RWPE2 (cell line): ENCODE measurements at regions not wholly inside any gene's neighbourhood (a gene's known extent, or its start where the extent isn't known, plus 50 kb on each side); places are given as distances from the start of the nearest gene placed in this dataset.
"Not testable (repeated sequence)": the region's sequence is repeated elsewhere in the genome, so short reads cannot be mapped to it uniquely, and the experiment has no call there.

Experiments
- ATAC-seq: fragments of 200-7000 bp; cut with Tn5 transposase; 3 replicates; pipeline ENCODE4 v1.9.1; 2021; ENCODE audit warnings: low read depth
- DNase-seq: peaks from one replicate; pipeline ENCODE4 v3.0.0-alpha.2; 2020; ENCODE audit warnings: low spot score
- H3K27ac ChIP-seq: fragments of 450-650 bp; 2 replicates; pipeline ENCODE4 v1.5.1; 2017; ENCODE audit warnings: mild to moderate bottlenecking; ENCODE audit not compliant: poor library complexity, severe bottlenecking
- H3K27me3 ChIP-seq: fragments of 250-450 bp; sonication (Bioruptor Pico); 2 replicates; pipeline ENCODE4 v1.5.1; 2021; ENCODE audit warnings: mild to moderate bottlenecking, moderate library complexity; ENCODE audit not compliant: insufficient read depth, poor library complexity, severe bottlenecking
- H3K36me3 ChIP-seq: fragments of 250-450 bp; sonication (Bioruptor Pico); 2 replicates; pipeline ENCODE4 v1.5.1; 2020; ENCODE audit warnings: low read depth, mild to moderate bottlenecking, moderate library complexity
- H3K4me1 ChIP-seq: fragments of 250-450 bp; sonication (Bioruptor Pico); 2 replicates; pipeline ENCODE4 v1.5.1; 2021; ENCODE audit warnings: mild to moderate bottlenecking, moderate library complexity; ENCODE audit not compliant: insufficient read depth, poor library complexity, severe bottlenecking
- H3K4me3 ChIP-seq: fragments of 250-450 bp; sonication (Bioruptor Pico); 2 replicates; pipeline ENCODE4 v1.5.1; 2021; ENCODE audit warnings: mild to moderate bottlenecking, moderate library complexity; ENCODE audit not compliant: severe bottlenecking
- H3K9me3 ChIP-seq: fragments of 250-450 bp; sonication (Bioruptor Pico); 2 replicates; pipeline ENCODE4 v1.5.1; 2021; ENCODE audit warnings: mild to moderate bottlenecking, moderate library complexity; ENCODE audit not compliant: severe bottlenecking
- TF ChIP-seq, protein P1 (sequence below): fragments of 450-650 bp; IDR thresholded peaks from one replicate; pipeline ENCODE4 v1.5.1; 2017; ENCODE audit warnings: mild to moderate bottlenecking, moderate library complexity; ENCODE audit not compliant: poor library complexity, severe bottlenecking

DNA sequence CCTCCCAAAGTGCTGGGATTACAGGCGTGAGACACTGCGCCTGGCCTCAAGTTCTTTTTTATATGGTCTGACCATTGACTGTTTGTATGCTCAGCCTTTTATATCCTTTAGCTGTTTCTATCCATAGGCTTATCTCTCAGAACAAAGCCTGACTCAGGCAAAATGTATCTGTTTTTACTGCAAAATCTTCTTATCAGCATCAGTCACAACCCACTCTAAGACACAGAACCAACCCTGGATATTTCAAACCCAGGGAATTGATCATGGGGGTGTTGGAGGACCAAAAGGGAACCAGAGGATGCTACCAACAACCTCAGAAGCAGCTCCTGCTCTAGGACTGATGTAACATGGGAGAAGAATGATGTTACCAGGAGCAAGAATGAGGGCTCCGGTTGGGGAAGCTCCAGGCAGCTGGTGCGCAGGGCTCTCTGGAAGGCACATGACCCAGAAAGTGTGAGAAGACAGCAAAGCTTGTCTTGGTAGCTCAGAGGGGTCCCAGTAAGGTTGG is 75.3 kb upstream of the NCK2 start:
- Histone ChIP-seq H3K36me3 (no peaks in the 10 kb centered on the region), H3K9me3 (peaks cover 3% of the 10 kb centered on the region), H3K27me3 (no peaks in the 10 kb centered on the region), H3K4me1 (no peaks in the 10 kb centered on the region), H3K27ac (no peak overlapping the region), H3K4me3 (no peak overlapping the region)
- TF ChIP-seq, protein P1, sequence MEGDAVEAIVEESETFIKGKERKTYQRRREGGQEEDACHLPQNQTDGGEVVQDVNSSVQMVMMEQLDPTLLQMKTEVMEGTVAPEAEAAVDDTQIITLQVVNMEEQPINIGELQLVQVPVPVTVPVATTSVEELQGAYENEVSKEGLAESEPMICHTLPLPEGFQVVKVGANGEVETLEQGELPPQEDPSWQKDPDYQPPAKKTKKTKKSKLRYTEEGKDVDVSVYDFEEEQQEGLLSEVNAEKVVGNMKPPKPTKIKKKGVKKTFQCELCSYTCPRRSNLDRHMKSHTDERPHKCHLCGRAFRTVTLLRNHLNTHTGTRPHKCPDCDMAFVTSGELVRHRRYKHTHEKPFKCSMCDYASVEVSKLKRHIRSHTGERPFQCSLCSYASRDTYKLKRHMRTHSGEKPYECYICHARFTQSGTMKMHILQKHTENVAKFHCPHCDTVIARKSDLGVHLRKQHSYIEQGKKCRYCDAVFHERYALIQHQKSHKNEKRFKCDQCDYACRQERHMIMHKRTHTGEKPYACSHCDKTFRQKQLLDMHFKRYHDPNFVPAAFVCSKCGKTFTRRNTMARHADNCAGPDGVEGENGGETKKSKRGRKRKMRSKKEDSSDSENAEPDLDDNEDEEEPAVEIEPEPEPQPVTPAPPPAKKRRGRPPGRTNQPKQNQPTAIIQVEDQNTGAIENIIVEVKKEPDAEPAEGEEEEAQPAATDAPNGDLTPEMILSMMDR: no peak
- DNase-seq (no peak), ATAC-seq (no peak)

DNA sequence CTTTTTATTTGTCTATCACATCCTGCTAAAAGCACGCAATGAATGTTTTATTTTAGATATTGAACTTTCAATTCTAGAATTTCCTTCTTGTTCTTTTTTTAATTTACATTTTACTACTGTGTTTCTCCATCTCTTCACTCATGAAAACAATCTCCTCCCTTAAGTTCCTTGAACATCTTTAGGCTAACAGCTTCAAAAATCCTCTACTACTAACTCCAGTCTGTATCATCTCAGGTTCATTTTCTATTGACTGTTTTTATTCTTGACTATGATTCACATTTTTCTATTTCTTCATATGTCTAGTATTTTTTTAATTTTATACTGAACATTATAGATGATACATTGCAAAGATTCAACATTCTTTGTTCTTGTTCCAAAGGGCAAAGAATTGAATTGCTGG is 79.2 kb upstream of the NCK2 start:
- Histone ChIP-seq H3K4me3 (no peak overlapping the region), H3K4me1 (no peaks in the 10 kb centered on the region), H3K9me3 (peaks cover 3% of the 10 kb centered on the region), H3K27ac (no peak overlapping the region), H3K27me3 (no peaks in the 10 kb centered on the region), H3K36me3 (no peaks in the 10 kb centered on the region)
- no peak for DNase-seq
- ATAC-seq: no peak
- TF ChIP-seq, protein P1: no peak

DNA sequence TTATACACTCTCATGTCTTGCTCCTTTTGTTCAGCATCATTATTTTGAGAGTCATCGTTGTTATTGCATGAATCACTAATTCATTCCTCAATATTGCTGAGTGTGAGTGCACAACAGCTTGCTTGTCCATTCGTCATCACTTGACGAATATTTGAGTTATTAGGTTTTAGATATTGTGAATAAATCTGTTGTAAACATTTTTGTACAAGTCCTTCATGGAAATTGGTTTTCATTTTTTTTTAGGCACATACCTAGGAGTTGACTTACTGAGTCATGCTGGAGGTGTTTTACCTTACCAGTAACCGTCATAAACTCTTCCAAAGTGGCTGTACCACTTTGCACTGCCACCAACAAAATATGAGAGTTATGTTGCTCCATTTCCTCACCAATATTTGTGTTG is 84.2 kb upstream of the NCK2 start:
- no peak for DNase-seq
- H3K4me1 ChIP-seq: no peaks in the 10 kb centered on the region
- no peaks in the 10 kb centered on the region for H3K36me3 ChIP-seq
- peaks cover 3% of the 10 kb centered on the region for H3K9me3 ChIP-seq
- ATAC-seq: peak; percentile 56; the same call in 1 of the 3 replicates
- no peaks in the 10 kb centered on the region for H3K27me3 ChIP-seq
- no peak overlapping the region for H3K4me3 ChIP-seq
- TF ChIP-seq, protein P1: no peak
- H3K27ac ChIP-seq: no peak overlapping the region

DNA sequence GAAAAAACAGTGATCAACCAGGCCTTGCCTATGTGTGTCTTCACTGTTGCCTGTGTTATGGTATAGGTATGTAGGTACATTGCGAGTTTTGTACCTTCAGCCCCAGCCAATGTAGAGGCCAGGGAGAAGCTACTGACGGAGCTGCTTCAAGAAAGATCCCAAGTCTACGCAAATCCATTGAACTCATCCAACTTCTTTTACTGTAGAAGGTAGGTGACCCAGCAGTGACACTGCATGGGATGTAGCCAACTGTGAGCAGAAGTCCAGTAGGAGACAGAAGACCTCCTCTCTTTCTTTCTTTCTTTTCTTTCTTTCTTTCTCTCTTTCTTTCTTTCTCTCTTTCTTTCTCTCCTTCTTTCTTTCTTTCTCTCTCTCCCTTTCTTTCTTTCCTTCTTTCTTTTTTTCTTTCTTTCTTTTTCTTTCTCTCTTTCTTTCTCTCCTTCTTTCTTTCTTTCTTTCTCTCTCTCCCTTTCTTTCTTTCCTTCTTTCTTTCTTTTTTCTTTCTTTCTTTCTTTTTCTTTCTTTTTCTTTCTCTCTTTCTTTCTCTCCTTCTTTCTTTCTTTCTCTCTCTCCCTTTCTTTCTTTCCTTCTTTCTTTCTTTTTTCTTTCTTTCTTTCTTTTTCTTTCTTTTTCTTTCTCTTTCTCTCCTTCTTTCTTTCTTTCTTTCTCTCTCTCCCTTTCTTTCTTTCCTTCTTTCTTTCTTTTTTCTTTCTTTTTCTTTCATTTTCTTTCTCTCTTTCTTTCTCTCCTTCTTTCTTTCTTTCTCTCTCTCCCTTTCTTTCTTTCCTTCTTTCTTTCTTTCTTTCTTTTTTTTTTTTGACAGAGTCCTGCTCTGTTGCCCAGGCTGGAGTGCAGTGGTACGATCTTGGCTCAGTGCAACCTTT is 88.7 kb upstream of the NCK2 start:
- H3K36me3 ChIP-seq, H3K27me3 ChIP-seq, H3K9me3 ChIP-seq, DNase-seq, H3K27ac ChIP-seq, H3K4me1 ChIP-seq, ATAC-seq, H3K4me3 ChIP-seq: not testable (repeated sequence)

DNA sequence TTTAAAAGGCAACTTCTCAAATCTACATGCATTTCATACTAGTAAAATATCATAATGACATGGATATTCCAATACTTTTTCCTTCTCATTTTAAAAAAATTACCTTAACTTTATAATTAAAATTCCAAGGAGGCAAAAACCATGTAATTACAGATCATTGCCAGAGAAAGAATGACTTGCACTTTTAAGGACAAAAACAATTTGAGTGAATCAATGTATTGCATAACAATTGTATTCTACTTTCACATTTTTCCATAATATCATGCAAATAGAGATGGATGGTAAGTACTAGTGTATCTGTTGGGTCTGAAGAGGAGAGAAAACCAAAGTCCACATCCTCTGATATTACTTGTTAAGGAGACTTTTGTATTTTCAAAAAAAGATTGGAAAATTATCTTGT is 89.5 kb upstream of the NCK2 start:
- Histone ChIP-seq H3K9me3 (no peaks in the 10 kb centered on the region), H3K27ac (no peak overlapping the region), H3K36me3 (no peaks in the 10 kb centered on the region), H3K4me1 (no peaks in the 10 kb centered on the region), H3K27me3 (no peaks in the 10 kb centered on the region), H3K4me3 (no peak overlapping the region)
- TF ChIP-seq, protein P1: no peak
- ATAC-seq (no peak), DNase-seq (no peak)
